Medulla oblongata (tissue), 1 donor: ENCODE measurements at regions not wholly inside any gene's neighbourhood (a gene's known extent, or its start where the extent isn't known, plus 50 kb on each side); places are given as distances from the start of the nearest gene placed in this dataset.
"Not testable (repeated sequence)": the region's sequence is repeated elsewhere in the genome, so short reads cannot be mapped to it uniquely, and the experiment has no call there.

Experiments used
- DNase-seq: peaks from one replicate; pipeline ENCODE4 v3.0.0-alpha.2; 2015; ENCODE audit errors: extremely low spot score

DNA sequence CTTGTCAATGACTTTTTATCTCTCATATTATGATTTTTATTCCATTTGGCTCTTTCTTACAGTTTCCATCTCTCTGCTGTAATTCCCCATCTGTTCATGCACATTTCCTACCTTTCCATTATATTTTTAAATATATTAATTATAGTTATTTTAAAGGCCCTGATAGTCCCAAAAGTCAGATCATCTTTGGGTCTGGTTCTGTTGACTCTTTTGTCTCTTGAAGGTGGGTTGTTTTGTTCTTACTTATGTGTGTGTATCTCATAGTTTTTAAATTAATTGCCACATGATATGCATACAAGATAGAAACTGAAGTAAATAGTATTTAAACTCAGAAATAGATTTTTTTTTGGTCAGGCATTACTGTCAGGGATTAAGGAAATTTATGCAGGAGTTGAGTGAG lies 178.0 kb upstream of the AJAP1 start:
- no peak for DNase-seq

DNA sequence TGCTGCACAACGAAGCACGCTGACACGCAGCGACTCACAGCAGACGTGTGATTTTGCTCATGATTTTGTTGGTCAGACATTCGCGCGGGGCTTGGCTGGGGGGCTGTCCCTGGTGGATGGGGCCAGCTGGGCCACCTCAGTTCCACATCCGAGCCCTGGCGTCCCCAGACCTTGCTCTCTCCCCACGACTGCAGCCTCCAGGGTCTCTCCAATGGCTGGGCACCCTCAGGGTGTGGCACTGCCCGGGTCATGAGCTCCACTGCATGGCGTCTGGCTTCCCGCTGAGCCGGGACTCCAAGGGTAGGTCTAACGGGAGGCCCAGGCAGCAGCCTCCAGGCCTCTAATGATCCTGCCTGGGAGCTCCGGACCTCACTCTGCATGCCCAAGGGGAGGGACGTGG lies 173.0 kb upstream of the AJAP1 start:
- DNase-seq: no peak

GRCh38 chr1:4482526-4482925 lies 171.9 kb upstream of the AJAP1 start:
- DNase-seq: no peak

DNA sequence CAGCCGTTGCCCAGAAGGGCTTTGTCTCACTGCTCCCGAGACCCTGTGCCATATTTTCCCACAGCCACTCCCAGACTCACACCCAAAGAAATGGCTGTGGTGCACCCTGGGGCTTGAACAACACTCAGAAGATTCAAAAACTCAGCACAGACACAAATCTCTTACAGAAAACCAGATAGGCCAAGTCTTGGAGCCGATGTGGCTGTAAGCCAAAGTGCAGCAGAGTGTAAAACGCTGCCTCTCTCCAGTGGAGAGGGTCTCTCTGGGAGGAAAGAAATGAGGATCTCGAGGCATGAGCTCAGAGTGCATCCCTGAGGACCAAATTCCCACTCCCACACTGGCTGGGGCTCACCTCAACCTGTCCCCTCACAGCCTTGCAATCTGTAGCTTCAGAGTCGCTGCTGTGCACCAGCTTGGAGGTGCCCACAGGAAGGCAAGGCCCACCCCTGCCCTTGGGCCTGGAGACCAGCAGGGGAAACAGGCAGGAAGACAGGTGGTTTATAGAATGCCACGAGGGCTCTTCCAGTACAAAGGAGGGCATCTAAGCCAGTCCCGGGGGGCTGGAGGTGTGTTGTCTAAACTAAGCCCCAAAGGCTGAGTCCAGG lies 171.3 kb upstream of the AJAP1 start:
- no peak for DNase-seq

GRCh38 chr1:4485398-4485797 lies 169.0 kb upstream of the AJAP1 start:
- no peak for DNase-seq

DNA sequence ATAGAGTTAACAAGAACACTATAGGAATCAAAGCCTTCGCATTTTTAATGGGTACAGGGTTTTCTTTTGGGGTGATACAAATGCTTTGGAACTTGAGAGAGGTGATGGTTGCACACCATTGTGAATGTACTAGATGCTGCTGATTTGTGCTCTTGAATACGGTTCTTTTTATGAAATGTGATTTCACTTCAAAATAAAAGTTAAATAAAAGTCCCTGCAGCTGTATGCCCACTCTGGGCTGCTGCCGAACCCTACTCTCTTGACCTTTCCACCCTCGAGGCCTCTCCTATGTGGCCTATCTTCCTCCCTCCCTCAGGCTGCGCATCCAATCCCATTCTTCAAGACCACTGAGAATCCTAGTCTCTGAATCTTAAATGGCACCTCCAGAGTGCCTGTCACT lies 168.5 kb upstream of the AJAP1 start:
- no peak for DNase-seq

GRCh38 chr1:4486408-4487120 lies 167.8 kb upstream of the AJAP1 start:
- no peak for DNase-seq

DNA sequence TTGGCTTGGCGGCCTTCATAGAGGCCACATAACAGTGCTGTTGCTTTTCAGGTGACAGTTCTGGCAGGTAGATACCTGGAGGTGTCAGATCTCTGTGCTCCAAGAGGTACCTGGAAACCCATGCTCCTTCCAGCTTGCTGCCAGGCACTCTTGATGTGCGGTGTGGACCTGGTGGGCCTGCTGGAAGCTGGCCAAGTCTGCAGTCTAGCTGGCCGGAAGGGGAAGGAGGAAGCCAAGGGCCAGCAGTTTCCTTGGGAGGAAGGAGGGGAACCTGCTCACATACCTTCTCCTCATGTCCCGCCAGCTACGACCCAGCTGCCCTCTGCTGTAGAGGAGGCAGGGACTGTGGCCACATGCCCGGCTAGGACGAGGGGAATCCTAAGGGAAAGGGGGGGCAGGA lies 166.4 kb upstream of the AJAP1 start:
- no peak for DNase-seq

DNA sequence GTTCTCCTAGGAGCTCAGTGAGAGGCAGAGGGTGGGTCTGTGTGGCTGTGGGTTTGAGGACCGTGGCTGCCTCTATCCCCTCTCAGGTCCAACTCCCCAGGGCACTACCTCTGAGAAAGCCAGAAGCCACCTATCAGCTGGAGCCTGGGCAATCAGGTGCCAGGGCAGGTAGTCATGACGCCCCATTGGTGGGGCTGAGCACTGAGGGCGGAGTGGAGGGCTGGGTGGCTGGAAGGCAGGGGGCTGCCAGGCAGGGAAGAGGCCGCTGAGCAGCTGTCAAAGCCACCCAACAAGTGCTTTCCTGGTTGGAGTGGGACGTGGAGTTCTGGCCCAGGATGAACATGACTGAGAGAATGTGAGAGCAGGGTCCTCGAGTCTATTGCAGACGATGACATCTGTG lies 164.9 kb upstream of the AJAP1 start:
- no peak for DNase-seq

DNA sequence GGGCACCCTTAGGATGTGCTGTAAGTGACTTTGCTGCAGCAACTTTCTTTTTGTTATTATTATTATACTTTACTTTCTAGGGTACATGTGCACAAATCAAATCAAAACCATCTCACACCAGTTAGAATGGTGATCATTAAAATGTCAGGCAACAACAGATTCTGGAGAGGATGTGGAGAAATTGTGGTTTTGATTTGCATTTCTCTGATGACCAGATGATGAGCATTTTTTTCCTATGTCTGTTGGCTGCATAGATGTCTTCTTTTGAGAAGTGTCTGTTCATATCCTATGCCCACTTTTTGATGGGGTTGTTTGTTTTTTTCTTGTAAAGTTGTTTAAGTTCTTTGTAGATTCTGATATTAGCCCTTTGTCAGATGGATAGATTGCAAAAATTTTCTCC lies 164.4 kb upstream of the AJAP1 start:
- not testable (repeated sequence) for DNase-seq

GRCh38 chr1:4494027-4494426 lies 160.4 kb upstream of the AJAP1 start:
- DNase-seq: no peak

DNA sequence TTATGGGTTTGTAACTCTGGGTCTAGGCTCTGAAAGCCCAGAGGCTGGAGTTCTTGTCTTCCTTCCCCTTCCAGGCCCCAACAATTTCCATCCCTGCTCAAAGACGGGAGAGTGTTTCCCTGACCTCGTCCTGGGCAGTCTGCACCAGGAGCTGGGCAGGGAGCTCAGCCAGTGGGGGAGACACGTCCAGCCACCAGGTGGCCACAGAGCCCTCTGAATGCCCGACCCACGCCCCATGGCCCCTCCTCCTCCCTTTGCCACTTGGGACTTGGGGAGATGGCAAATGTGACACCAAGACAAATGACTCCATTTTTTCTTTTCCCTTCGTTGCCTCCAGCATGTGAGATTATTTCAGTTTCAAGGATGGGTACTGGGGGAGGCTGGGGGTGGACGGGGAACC lies 159.9 kb upstream of the AJAP1 start:
- peak; percentile 6 for DNase-seq

DNA sequence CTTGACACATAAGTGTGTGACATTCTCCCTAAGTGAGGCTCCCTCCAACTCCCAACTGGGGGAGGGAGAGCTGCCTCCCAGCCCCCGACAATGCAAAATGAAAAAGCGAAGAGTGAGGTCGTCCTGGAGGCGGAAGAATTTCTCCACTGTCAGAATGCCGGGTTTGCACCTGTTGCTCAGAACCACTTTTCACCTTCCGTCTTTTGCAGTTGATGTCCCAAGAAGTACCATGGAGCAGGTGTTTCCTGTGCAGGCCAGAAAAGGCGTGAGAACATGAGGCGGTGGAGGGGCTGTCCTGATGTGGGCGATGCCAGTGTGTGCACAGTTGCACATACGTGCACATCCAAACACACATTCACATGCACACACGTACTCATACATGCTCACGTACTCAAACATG lies 158.6 kb upstream of the AJAP1 start:
- no peak for DNase-seq

DNA sequence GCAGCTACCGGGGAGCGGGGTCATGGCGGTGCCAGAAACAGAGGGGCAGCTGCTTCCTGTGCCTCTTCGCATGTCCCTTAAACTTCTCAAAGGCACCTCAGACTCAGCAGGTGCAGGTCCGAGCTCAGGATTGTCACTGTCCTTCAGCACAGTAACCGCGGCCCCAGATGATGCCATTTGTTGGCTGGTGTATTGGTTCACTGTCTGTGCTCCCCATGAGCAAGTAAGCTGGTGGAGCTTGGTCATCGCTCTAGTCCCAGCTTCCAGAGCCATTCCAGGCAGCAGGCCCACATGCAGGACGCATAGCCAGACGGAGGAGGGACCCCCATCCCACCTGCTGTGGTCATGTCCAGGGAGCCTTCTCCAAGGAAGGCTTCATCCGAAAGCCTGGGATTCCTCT lies 154.0 kb upstream of the AJAP1 start:
- no peak for DNase-seq

DNA sequence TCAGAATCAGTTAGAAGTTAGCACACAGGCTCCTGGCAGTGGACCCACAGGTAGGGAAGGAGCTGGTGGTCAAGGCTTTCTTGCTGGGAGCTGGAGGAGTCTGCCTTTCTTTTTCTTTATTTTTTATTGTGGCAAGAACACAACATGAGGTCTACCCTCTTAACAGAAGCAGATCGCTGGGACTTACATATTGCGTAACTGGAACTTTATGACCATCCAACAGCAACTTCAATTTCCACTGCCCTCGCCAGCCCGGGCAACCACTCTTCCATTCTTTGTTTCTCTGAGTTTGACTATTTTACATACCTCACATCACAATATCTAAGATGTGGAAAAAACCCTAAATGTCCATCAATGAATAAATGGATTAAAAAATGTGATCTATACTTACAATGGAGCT lies 147.8 kb upstream of the AJAP1 start:
- no peak for DNase-seq

- no peak for DNase-seq
Measured at GRCh38 chr1:4509206-4509605, 145.2 kb upstream of the AJAP1 start.

- no peak for DNase-seq
Measured at GRCh38 chr1:4510276-4510691, 144.1 kb upstream of the AJAP1 start.

DNA sequence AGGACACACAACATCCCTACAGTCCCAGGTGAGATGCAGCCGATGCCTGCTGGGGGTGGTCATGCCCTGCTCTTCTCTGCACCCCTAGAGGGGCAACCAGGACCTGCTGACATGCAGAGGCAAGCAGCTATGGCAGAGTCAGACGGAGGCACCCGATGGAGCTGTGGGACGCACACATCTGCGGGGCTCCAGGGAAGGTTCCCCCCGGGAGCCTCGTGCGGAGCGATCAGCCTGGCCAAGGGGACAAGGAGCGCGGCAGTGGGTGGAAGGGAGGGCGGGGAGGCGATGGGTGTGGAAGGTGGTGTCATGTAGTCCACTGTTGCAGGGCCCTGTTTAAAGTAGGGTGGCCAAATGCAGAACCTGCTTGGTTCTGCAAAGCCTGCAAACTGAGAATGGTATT lies 143.0 kb upstream of the AJAP1 start:
- no peak for DNase-seq

GRCh38 chr1:4512636-4513035 lies 141.8 kb upstream of the AJAP1 start:
- peak; percentile 33 for DNase-seq

DNA sequence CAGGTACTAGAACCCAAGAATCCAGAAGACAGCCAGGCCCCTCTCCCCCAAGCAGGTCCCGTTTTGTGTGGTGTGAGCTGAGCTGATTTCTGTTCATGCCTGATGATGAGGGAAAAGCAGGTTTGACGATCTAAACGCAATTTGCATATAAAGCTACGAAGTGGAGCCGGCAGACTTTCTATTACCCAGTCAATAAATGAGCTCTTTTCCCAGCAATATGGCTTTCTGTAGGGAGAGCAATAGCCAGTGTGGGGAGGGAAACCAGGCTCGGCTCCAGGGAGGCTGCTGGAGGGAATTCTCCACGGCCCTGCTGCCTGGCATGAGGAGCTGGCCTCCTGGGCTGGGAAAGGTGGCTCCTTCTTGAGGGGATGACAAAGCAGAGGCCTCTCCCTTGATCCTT lies 140.7 kb upstream of the AJAP1 start:
- no peak for DNase-seq

- no peak for DNase-seq
Measured at GRCh38 chr1:4515727-4516289, 138.6 kb upstream of the AJAP1 start.

DNA sequence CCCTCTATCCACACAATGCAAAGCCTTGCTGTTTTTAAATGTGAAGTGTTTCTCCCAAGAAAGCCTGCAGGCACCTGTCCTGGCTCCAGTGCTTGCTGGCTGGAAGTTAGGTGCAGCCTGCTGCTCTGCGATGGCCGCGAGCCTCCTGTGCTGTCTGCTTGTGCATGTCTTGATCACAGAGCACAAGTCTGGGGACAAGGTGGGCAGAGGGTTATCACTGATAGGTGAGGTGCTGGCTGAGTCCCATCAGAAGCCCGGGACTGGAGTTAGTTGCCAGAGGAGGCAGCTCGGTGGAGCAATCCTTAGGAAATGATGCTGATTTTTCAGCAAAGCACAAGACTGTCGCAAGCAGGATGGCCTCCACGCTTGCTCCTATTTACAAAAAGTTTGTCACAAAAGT lies 137.8 kb upstream of the AJAP1 start:
- DNase-seq: no peak

DNA sequence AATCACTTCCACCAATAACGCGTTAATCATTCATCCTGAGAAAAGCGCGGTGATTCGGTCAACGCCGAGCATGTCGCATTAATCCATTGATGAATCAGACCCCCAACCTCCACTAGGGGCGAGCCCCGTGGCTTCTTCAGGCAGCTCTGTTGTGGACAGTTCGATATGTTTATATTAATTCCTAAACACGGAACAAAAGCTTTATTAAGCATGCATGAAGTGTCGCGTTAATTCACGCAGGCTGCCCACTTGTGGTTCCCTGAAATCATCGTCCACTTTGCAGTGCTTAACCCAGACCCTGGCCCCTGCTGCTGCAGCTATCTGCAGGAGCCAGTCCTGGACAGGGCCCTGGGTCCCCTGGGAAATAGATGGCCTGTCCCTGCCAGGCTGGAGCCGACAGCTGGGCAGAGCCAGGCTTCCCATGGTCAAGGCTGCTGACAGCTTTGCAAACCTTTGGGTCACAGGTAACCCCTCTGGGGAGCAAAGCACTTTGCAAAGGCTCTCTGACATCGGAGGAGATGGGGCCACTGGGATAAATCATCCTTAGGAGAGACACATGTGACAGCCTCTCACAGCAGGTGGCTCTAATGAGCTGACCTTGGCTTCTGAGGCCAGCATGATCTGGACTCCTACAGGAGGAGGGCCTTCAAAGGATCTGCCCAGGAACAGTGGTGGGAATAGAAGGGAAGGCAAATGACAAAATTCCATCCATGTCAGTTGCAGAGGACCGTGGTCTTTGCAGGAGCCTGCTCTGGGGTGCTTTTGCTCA lies 137.0 kb upstream of the AJAP1 start:
- DNase-seq: no peak
